Smooth muscle cell (in vitro differentiated cells): ENCODE measurements at regions not wholly inside any gene's neighbourhood (a gene's known extent, or its start where the extent isn't known, plus 50 kb on each side); places are given as distances from the start of the nearest gene placed in this dataset.

Source experiments
- DNase-seq: peaks from one replicate; lab custom pipeline; 2025; ENCODE audit not compliant: unreplicated experiment; lab: John Stamatoyannopoulos, UW
- H2AFZ ChIP-seq: fragments of 200-600 bp; sonication (generic); 2 replicates; pipeline ENCODE4 v1.6.0; 2016; ENCODE audit warnings: antibody characterized with exemption, low read depth, mild to moderate bottlenecking
- H3F3A ChIP-seq: fragments of 200-600 bp; sonication (generic); 2 replicates; pipeline ENCODE4 v1.6.0; 2017; ENCODE audit warnings: antibody characterized with exemption, low read depth
- H3K27ac ChIP-seq: fragments of 200-600 bp; sonication (generic); 2 replicates; pipeline ENCODE4 v1.5.1; 2016; ENCODE audit warnings: low read depth, mild to moderate bottlenecking
- H3K27me3 ChIP-seq: fragments of 200-600 bp; sonication (generic); 2 replicates; pipeline ENCODE4 v1.6.1; 2016; ENCODE audit warnings: low read depth, mild to moderate bottlenecking
- H3K36me3 ChIP-seq: fragments of 200-600 bp; sonication (generic); 2 replicates; pipeline ENCODE4 v1.5.1; 2016; ENCODE audit warnings: low read depth
- H3K4me1 ChIP-seq: fragments of 200-600 bp; sonication (generic); 2 replicates; pipeline ENCODE4 v1.5.1; 2016; ENCODE audit warnings: low read depth
- H3K4me2 ChIP-seq: fragments of 200-600 bp; sonication (generic); 2 replicates; pipeline ENCODE4 v1.6.0; 2016; ENCODE audit warnings: mild to moderate bottlenecking
- H3K4me3 ChIP-seq: fragments of 200-600 bp; sonication (generic); 2 replicates; pipeline ENCODE4 v1.5.1; 2016; ENCODE audit warnings: mild to moderate bottlenecking
- H3K79me2 ChIP-seq: fragments of 200-600 bp; sonication (generic); 2 replicates; pipeline ENCODE4 v1.6.0; 2016; ENCODE audit warnings: low read depth, mild to moderate bottlenecking
- H3K9ac ChIP-seq: fragments of 200-600 bp; sonication (generic); 2 replicates; pipeline ENCODE4 v1.6.0; 2016; ENCODE audit warnings: low read depth
- H3K9me3 ChIP-seq: fragments of 200-600 bp; sonication (generic); replicated peaks from 2 replicates; pipeline ENCODE4 v1.5.1; 2016; ENCODE audit warnings: low read depth
- H4K20me1 ChIP-seq: fragments of 200-600 bp; sonication (generic); 2 replicates; pipeline ENCODE4 v1.6.0; 2016; ENCODE audit warnings: low read depth
- WGBS: methylation state at CpG from one replicate; pipeline ENCODE4 v1.1.7; 2016; ENCODE audit warnings: low lambda C conversion rate; 5-methylcytosine and 5-hydroxymethylcytosine counted together
- TF ChIP-seq, protein P1 (sequence below): fragments of 200-600 bp; sonication (generic); IDR thresholded peaks from 2 replicates; pipeline ENCODE4 v1.5.1; 2017; ENCODE audit warnings: borderline replicate concordance, mild to moderate bottlenecking, antibody characterized with exemption; ENCODE audit not compliant: insufficient read depth, poor library complexity, severe bottlenecking

- H2AFZ ChIP-seq: no peak overlapping the region
- no peaks in the 10 kb centered on the region for H3K4me1 ChIP-seq
- H3K9ac ChIP-seq: no peak overlapping the region
- H3K4me3 ChIP-seq: no peak overlapping the region
- no peaks in the 10 kb centered on the region for H3K79me2 ChIP-seq
- H3K9me3 ChIP-seq: no peaks in the 10 kb centered on the region
- 87% methylated on average over 2 of the region's 2 CpGs for WGBS
- TF ChIP-seq, protein P1, sequence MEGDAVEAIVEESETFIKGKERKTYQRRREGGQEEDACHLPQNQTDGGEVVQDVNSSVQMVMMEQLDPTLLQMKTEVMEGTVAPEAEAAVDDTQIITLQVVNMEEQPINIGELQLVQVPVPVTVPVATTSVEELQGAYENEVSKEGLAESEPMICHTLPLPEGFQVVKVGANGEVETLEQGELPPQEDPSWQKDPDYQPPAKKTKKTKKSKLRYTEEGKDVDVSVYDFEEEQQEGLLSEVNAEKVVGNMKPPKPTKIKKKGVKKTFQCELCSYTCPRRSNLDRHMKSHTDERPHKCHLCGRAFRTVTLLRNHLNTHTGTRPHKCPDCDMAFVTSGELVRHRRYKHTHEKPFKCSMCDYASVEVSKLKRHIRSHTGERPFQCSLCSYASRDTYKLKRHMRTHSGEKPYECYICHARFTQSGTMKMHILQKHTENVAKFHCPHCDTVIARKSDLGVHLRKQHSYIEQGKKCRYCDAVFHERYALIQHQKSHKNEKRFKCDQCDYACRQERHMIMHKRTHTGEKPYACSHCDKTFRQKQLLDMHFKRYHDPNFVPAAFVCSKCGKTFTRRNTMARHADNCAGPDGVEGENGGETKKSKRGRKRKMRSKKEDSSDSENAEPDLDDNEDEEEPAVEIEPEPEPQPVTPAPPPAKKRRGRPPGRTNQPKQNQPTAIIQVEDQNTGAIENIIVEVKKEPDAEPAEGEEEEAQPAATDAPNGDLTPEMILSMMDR: no peak
- H4K20me1 ChIP-seq: no peaks in the 10 kb centered on the region
- no peak overlapping the region for H3K4me2 ChIP-seq
- no peaks in the 10 kb centered on the region for H3K27me3 ChIP-seq
- no peak overlapping the region for H3K27ac ChIP-seq
- DNase-seq: no peak
- H3F3A ChIP-seq: no peaks in the 10 kb centered on the region
- H3K36me3 ChIP-seq: no peaks in the 10 kb centered on the region
These were observed 188.9 kb upstream of the HDAC9 start for GRCh38 chr7:18306696-18307095.

- H3K4me1 ChIP-seq: no peaks in the 10 kb centered on the region
- H3K36me3 ChIP-seq: no peaks in the 10 kb centered on the region
- no peaks in the 10 kb centered on the region for H3F3A ChIP-seq
- DNase-seq: no peak
- no peak overlapping the region for H3K9ac ChIP-seq
- WGBS: 85% methylated on average over 5 of the region's 5 CpGs
- no peak overlapping the region for H3K4me3 ChIP-seq
- no peaks in the 10 kb centered on the region for H3K27me3 ChIP-seq
- TF ChIP-seq, protein P1: no peak
- no peak overlapping the region for H3K4me2 ChIP-seq
- H3K79me2 ChIP-seq: no peaks in the 10 kb centered on the region
- no peak overlapping the region for H2AFZ ChIP-seq
- no peak overlapping the region for H3K27ac ChIP-seq
- H4K20me1 ChIP-seq: no peaks in the 10 kb centered on the region
- H3K9me3 ChIP-seq: no peaks in the 10 kb centered on the region
These were observed 186.6 kb upstream of the HDAC9 start for GRCh38 chr7:18308938-18309337.

GRCh38 chr7:18312482-18312881, 183.1 kb upstream of the HDAC9 start:
- TF ChIP-seq, protein P1: no peak
- Histone ChIP-seq H3F3A (no peaks in the 10 kb centered on the region), H3K79me2 (no peaks in the 10 kb centered on the region), H3K27me3 (no peaks in the 10 kb centered on the region), H3K36me3 (no peaks in the 10 kb centered on the region), H3K9me3 (no peaks in the 10 kb centered on the region), H4K20me1 (no peaks in the 10 kb centered on the region), H3K4me1 (peaks cover 1% of the 10 kb centered on the region), H3K4me2 (no peak overlapping the region), H3K4me3 (no peak overlapping the region), H3K9ac (no peak overlapping the region), H2AFZ (no peak overlapping the region), H3K27ac (no peak overlapping the region)
- DNase-seq: no peak

GRCh38 chr7:18313965-18314364, 181.6 kb upstream of the HDAC9 start:
- H3K27me3 ChIP-seq: no peaks in the 10 kb centered on the region
- no peaks in the 10 kb centered on the region for H3K36me3 ChIP-seq
- no peaks in the 10 kb centered on the region for H4K20me1 ChIP-seq
- DNase-seq: no peak
- no peak overlapping the region for H3K9ac ChIP-seq
- H3K27ac ChIP-seq: no peak overlapping the region
- H3K4me2 ChIP-seq: no peak overlapping the region
- no peak overlapping the region for H2AFZ ChIP-seq
- TF ChIP-seq, protein P1: no peak
- H3K4me1 ChIP-seq: peaks cover 11% of the 10 kb centered on the region
- no peaks in the 10 kb centered on the region for H3K9me3 ChIP-seq
- no peak overlapping the region for H3K4me3 ChIP-seq
- no peaks in the 10 kb centered on the region for H3K79me2 ChIP-seq
- H3F3A ChIP-seq: no peaks in the 10 kb centered on the region
